Non-pigmented ciliary epithelial cell (primary cell): ENCODE measurements at regions not wholly inside any gene's neighbourhood (a gene's known extent, or its start where the extent isn't known, plus 50 kb on each side); places are given as distances from the start of the nearest gene placed in this dataset.

ENCODE experiments used
- DNase-seq: peaks from one replicate; pipeline ENCODE4 v3.0.0-alpha.2; 2010; ENCODE audit warnings: low read depth

GRCh38 chr4:36815536-36815935, 429.0 kb upstream of the NWD2 start:
- no peak for DNase-seq

- DNase-seq, result no peak
These were observed 421.2 kb upstream of the NWD2 start for GRCh38 chr4:36823199-36823967.

GRCh38 chr4:36824682-36825081, 419.9 kb upstream of the NWD2 start:
- no peak for DNase-seq

GRCh38 chr4:36835246-36835645, 409.3 kb upstream of the NWD2 start:
- DNase-seq, result no peak

- DNase-seq, result no peak
These were observed 402.8 kb upstream of the NWD2 start for GRCh38 chr4:36841583-36842326.

- DNase-seq, result no peak
These were observed 400.1 kb upstream of the NWD2 start for GRCh38 chr4:36844448-36844847.

GRCh38 chr4:36852856-36853255, 391.7 kb upstream of the NWD2 start:
- no peak for DNase-seq

GRCh38 chr4:36854554-36854953, 390.0 kb upstream of the NWD2 start:
- DNase-seq, result no peak

- no peak for DNase-seq
These were observed 380.9 kb upstream of the NWD2 start for GRCh38 chr4:36863601-36864000.

- DNase-seq, result no peak
These were observed 374.4 kb upstream of the NWD2 start for GRCh38 chr4:36870121-36870520.

- no peak for DNase-seq
These were observed 371.9 kb upstream of the NWD2 start for GRCh38 chr4:36872679-36873078.

GRCh38 chr4:36884151-36884550, 360.4 kb upstream of the NWD2 start:
- no peak for DNase-seq

GRCh38 chr4:36891971-36892370, 352.6 kb upstream of the NWD2 start:
- DNase-seq, result no peak

- no peak for DNase-seq
These were observed 344.0 kb upstream of the NWD2 start for GRCh38 chr4:36900446-36900987.

- DNase-seq, result no peak
These were observed 339.7 kb upstream of the NWD2 start for GRCh38 chr4:36904823-36905222.

GRCh38 chr4:36914106-36914505, 330.4 kb upstream of the NWD2 start:
- DNase-seq, result no peak

GRCh38 chr4:36915717-36916116, 328.8 kb upstream of the NWD2 start:
- no peak for DNase-seq

- DNase-seq, result no peak
These were observed 327.1 kb upstream of the NWD2 start for GRCh38 chr4:36917413-36917812.

GRCh38 chr4:36919721-36920120, 324.8 kb upstream of the NWD2 start:
- no peak for DNase-seq

- no peak for DNase-seq
These were observed 322.9 kb upstream of the NWD2 start for GRCh38 chr4:36921476-36922216.

- no peak for DNase-seq
These were observed 313.9 kb upstream of the NWD2 start for GRCh38 chr4:36930562-36931111.

- DNase-seq, result no peak
These were observed 300.3 kb upstream of the NWD2 start for GRCh38 chr4:36944232-36944631.
